Fibroblast of villous mesenchyme (primary cell): ENCODE measurements at regions not wholly inside any gene's neighbourhood (a gene's known extent, or its start where the extent isn't known, plus 50 kb on each side); places are given as distances from the start of the nearest gene placed in this dataset.
A peak's percentile ranks its signal among the peaks of the same experiment; 100 is the strongest.

Experiments used
- DNase-seq: peaks from one replicate; pipeline ENCODE4 v3.0.0-alpha.2; 2010; ENCODE audit warnings: low read depth
- H3K4me3 ChIP-seq: 2 replicates; pipeline ENCODE4 v1.5.1; 2011; ENCODE audit warnings: low read depth, mild to moderate bottlenecking, low read length
- TF ChIP-seq, protein P1 (sequence below): IDR thresholded peaks from 2 replicates; pipeline ENCODE4 v1.5.1; 2012; ENCODE audit warnings: low read depth, mild to moderate bottlenecking, low read length; ENCODE audit not compliant: insufficient read depth

DNA sequence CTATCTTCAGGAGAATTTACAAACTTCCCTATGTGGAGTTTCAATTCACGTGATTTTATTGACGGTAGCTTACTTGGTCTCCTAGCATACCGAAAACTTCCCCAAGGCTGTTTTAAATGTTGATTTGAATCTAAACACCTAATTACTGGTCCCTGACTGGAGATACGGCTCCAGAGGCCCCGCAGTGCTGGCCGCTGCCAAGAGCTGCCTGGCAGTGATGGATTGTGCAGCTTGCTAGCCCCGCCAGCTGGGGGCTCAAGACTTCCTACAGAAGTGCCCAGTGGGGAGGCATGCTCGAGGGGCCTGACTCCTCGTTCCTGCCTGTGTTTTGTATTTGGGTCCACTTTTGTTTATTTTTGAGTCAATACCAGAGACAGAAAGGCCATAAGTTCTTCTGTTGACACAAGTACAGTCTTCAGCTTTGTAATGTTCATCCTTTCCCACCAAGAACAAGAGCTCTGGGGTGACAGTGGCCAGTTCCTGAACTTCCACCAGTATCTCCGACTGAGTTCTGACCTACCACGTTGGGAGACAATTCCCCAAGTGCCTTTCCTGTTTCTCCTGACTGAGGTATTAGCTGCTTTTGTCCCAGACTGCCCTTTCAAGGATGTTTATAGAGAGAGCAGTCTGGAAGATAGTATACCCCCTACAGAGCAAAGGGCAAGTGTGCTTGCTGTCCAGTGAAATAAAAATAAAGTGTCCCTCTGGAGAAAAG lies 80.7 kb upstream of the CXCL12 start:
- TF ChIP-seq, protein P1, sequence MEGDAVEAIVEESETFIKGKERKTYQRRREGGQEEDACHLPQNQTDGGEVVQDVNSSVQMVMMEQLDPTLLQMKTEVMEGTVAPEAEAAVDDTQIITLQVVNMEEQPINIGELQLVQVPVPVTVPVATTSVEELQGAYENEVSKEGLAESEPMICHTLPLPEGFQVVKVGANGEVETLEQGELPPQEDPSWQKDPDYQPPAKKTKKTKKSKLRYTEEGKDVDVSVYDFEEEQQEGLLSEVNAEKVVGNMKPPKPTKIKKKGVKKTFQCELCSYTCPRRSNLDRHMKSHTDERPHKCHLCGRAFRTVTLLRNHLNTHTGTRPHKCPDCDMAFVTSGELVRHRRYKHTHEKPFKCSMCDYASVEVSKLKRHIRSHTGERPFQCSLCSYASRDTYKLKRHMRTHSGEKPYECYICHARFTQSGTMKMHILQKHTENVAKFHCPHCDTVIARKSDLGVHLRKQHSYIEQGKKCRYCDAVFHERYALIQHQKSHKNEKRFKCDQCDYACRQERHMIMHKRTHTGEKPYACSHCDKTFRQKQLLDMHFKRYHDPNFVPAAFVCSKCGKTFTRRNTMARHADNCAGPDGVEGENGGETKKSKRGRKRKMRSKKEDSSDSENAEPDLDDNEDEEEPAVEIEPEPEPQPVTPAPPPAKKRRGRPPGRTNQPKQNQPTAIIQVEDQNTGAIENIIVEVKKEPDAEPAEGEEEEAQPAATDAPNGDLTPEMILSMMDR = no peak
- no peak overlapping the region for H3K4me3 ChIP-seq
- DNase-seq = no peak

DNA sequence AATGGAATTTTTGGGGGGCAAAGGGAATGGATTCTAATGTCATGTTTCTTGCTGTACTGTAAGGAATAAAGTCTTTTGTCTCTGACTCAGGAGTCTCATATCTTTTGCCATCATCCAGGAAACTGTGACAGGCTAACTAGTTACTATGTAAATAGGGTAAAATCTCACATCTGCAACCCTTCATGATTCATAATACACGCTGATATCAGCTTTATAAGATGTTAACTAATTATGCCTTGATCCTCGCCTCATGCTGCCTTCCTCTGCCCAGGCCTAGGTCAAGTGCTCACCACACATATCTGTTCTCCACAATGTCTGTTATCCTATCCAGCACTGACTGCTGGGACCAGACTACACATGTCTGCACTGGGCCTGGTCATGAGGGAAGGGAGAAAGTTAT lies 81.3 kb upstream of the CXCL12 start:
- TF ChIP-seq, protein P1 = no peak
- DNase-seq = peak; percentile 16

DNA sequence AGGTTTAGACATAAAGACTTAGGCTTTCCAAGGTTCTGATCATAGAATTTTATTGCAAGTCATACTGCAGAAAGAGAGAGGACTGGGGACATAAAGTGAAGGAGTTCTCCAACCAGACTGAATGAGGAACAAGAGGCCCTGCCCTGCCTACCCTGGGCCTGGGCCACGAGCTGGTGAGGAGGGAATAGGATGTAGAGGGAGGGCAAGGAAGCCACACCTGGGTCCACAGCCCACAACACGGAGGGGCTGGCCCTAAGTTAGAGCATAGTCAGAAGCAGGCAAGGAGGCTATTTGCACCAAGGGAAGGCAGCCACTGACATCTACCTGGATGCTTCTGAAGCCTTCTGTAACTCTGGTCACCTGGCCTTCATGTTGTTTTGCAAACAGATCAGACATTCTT lies 82.2 kb upstream of the CXCL12 start:
- H3K4me3 ChIP-seq = no peak overlapping the region
- TF ChIP-seq, protein P1 = no peak
- no peak for DNase-seq

More for the DNA sequence above, 81.3 kb upstream of the CXCL12 start:
- H3K4me3 ChIP-seq = no peak overlapping the region

DNA sequence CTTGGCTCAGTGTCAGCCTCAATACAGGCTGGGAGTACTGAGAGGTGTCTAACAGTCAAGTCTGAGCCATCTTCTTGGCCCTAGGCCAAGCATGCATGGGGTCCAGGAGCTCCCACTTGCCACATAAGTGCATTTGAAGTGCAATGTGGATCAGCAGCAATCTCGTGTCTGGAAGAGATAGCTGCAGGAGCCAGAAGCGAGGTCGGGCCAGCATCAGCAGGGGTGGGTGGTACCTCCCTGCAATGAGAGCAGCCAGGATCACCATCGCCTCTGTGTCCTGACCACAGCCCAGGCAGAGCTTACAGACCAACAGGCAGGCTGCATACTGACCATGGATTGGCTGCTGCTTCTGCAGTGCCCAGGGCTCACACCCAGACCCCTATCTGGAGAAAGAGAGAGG lies 83.0 kb upstream of the CXCL12 start:
- no peak overlapping the region for H3K4me3 ChIP-seq
- no peak for DNase-seq
- TF ChIP-seq, protein P1 = no peak

DNA sequence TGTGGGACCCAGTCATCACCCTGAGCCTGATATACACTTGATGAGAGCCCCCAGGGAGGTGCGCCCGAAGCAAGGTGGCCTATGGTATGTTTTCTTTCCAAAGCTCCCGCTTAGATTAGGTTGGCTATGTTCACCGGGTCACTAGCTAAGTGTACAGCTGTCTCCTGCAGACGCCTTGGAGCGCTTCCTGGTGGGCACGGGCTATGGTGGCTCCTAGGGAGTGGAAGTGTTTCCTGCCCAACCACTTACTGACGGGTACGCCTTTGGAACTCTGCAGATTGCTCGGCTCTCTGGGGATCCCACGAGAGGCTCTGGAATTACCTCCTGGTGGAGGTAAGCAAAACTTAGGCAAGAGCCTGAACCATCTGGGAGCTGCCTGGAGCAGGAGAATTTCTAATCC lies 83.6 kb upstream of the CXCL12 start:
- no peak overlapping the region for H3K4me3 ChIP-seq
- TF ChIP-seq, protein P1 = no peak

DNA sequence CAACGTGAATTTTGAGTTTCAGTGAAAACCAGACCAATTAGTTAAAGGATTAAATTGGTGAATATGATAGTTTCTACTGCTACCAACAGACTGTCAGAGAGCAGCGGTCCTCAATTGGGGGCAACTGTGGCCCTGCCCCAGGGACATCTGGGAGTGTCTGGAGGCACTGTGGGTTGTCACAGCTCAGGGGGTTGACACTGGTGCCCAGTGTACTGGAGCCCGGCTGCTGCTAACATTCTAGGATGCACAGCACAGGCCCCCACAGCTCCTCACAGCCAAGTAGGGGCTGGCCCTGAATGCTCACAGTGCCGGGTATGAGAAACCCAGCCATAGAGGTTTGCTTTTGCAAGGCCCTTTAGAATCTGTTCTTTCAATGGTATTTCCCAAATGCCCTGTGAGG lies 84.1 kb upstream of the CXCL12 start:
- H3K4me3 ChIP-seq = no peak overlapping the region
- TF ChIP-seq, protein P1 = no peak
- no peak for DNase-seq

More for the DNA sequence above, 83.6 kb upstream of the CXCL12 start:
- no peak for DNase-seq

DNA sequence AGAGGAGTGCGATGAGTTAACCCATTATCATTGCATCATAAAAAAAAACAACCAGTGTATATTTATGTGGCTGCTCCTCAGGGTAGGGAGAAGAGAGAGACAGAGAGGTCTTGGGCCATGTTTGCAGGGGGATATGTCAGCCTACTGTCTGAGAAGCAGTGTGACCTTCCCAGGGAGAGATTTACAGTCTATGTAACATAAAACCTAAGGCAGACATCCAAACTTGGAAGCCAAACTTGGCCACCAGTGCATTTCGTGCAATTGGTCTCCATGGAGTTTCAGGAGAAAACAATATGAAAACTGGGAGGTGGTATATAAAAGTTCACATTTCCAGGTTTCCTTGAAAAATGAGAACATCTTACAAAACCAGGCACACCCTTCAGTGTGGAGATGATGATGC lies 85.9 kb upstream of the CXCL12 start:
- H3K4me3 ChIP-seq = no peak overlapping the region
- DNase-seq = peak; percentile 28
- TF ChIP-seq, protein P1 = no peak
